Nephron (organoid): ENCODE measurements at regions not wholly inside any gene's neighbourhood (a gene's known extent, or its start where the extent isn't known, plus 50 kb on each side); places are given as distances from the start of the nearest gene placed in this dataset.

ENCODE experiments used
- H3K27ac Mint-ChIP-seq, 3 experiments: 2 replicates each; pipeline ENCODE4 v1.8.0; 2020; ENCODE audit warnings: mixed read lengths in 3 of 3, mild to moderate bottlenecking in 2 of 3, moderate library complexity in 1 of 3
- H3K27me3 Mint-ChIP-seq: 2 replicates; pipeline ENCODE4 v1.8.0; 2021; ENCODE audit warnings: low read depth, mild to moderate bottlenecking, moderate library complexity, mixed read lengths
- H3K36me3 Mint-ChIP-seq: 2 replicates; pipeline ENCODE4 v1.8.0; 2020; ENCODE audit warnings: low read depth, mixed read lengths
- H3K4me1 Mint-ChIP-seq: 2 replicates; pipeline ENCODE4 v1.8.0; 2020; ENCODE audit warnings: mixed read lengths
- H3K4me3 Mint-ChIP-seq, 3 experiments: 2 replicates each; pipeline ENCODE4 v1.8.0; 2020; ENCODE audit warnings: mild to moderate bottlenecking in 3 of 3, mixed read lengths in 3 of 3, moderate library complexity in 2 of 3
- H3K9me3 Mint-ChIP-seq: 2 replicates; pipeline ENCODE4 v1.8.0; 2020; ENCODE audit warnings: mixed read lengths
- CTCF ChIP-seq, 3 experiments: fragments of 200-600 bp; sonication (generic); IDR thresholded peaks; one replicate each; pipeline ENCODE4 v1.5.0; 2021; ENCODE audit warnings: antibody characterized with exemption in 3 of 3; ENCODE audit not compliant: unreplicated experiment in 3 of 3

GRCh38 chr16:49179714-49180330 lies 101.8 kb downstream of the CBLN1 start:
- no peaks in the 10 kb centered on the region for H3K36me3 Mint-ChIP-seq
- no peak overlapping the region for H3K27ac Mint-ChIP-seq
- no peak overlapping the region for H3K4me3 Mint-ChIP-seq
- peaks cover 16% of the 10 kb centered on the region for H3K27me3 Mint-ChIP-seq
- H3K9me3 Mint-ChIP-seq = no peaks in the 10 kb centered on the region
- no peak for TF ChIP-seq CTCF (IDR thresholded peaks at IDR 0.05; ENCODE audit: unreplicated experiment in 3 of 3)
- H3K4me1 Mint-ChIP-seq = no peaks in the 10 kb centered on the region

GRCh38 chr16:49168126-49168525 lies 113.5 kb downstream of the CBLN1 start:
- TF ChIP-seq CTCF (IDR thresholded peaks at IDR 0.05; ENCODE audit: unreplicated experiment in 3 of 3) = no peak
- no peaks in the 10 kb centered on the region for H3K9me3 Mint-ChIP-seq
- H3K4me3 Mint-ChIP-seq = no peak overlapping the region
- H3K36me3 Mint-ChIP-seq = no peaks in the 10 kb centered on the region
- H3K27me3 Mint-ChIP-seq = peaks cover 26% of the 10 kb centered on the region
- H3K27ac Mint-ChIP-seq = no peak overlapping the region
- no peaks in the 10 kb centered on the region for H3K4me1 Mint-ChIP-seq

- Mint-ChIP-seq H3K9me3 (no peaks in the 10 kb centered on the region), H3K4me3 (no peak overlapping the region), H3K4me1 (no peaks in the 10 kb centered on the region), H3K27ac (no peak overlapping the region), H3K27me3 (peaks cover 17% of the 10 kb centered on the region), H3K36me3 (no peaks in the 10 kb centered on the region)
- TF ChIP-seq CTCF (IDR thresholded peaks at IDR 0.05; ENCODE audit: unreplicated experiment in 3 of 3) = no peak
These were observed 116.6 kb downstream of the CBLN1 start for GRCh38 chr16:49165025-49165424.

- H3K27ac Mint-ChIP-seq = no peak overlapping the region
- no peaks in the 10 kb centered on the region for H3K36me3 Mint-ChIP-seq
- H3K9me3 Mint-ChIP-seq = no peaks in the 10 kb centered on the region
- no peak overlapping the region for H3K4me3 Mint-ChIP-seq
- no peaks in the 10 kb centered on the region for H3K4me1 Mint-ChIP-seq
- peaks cover 5% of the 10 kb centered on the region for H3K27me3 Mint-ChIP-seq
- TF ChIP-seq CTCF (IDR thresholded peaks at IDR 0.05; ENCODE audit: unreplicated experiment in 3 of 3) = no peak
These were observed 120.4 kb downstream of the CBLN1 start for GRCh38 chr16:49161191-49161590.

- Mint-ChIP-seq H3K4me1 (no peaks in the 10 kb centered on the region), H3K27ac (no peak overlapping the region), H3K36me3 (no peaks in the 10 kb centered on the region), H3K27me3 (peaks cover 5% of the 10 kb centered on the region), H3K9me3 (no peaks in the 10 kb centered on the region), H3K4me3 (no peak overlapping the region)
- TF ChIP-seq CTCF (IDR thresholded peaks at IDR 0.05; ENCODE audit: unreplicated experiment in 3 of 3) = no peak
These were observed 123.5 kb downstream of the CBLN1 start for GRCh38 chr16:49158029-49158642.

GRCh38 chr16:49150341-49150740 lies 131.3 kb downstream of the CBLN1 start:
- H3K27me3 Mint-ChIP-seq = no peaks in the 10 kb centered on the region
- no peaks in the 10 kb centered on the region for H3K4me1 Mint-ChIP-seq
- no peak overlapping the region for H3K4me3 Mint-ChIP-seq
- no peak overlapping the region for H3K27ac Mint-ChIP-seq
- H3K9me3 Mint-ChIP-seq = no peaks in the 10 kb centered on the region
- TF ChIP-seq CTCF (IDR thresholded peaks at IDR 0.05; ENCODE audit: unreplicated experiment in 3 of 3) = no peak
- no peaks in the 10 kb centered on the region for H3K36me3 Mint-ChIP-seq
